Sigmoid colon (tissue), 6 donors: ENCODE measurements at regions not wholly inside any gene's neighbourhood (a gene's known extent, or its start where the extent isn't known, plus 50 kb on each side); places are given as distances from the start of the nearest gene placed in this dataset.
"Not testable (repeated sequence)": the region's sequence is repeated elsewhere in the genome, so short reads cannot be mapped to it uniquely, and the experiment has no call there.

Source experiments
- DNase-seq: peaks from one replicate; pipeline ENCODE4 v3.0.0-alpha.2; 2019
- H3K27ac ChIP-seq, 4 donors: fragments of 200-600 bp; sonication (generic); one replicate each; pipeline ENCODE4 v1.5.1; 2016 to 2019; ENCODE audit warnings: mild to moderate bottlenecking in 1 of 4
- H3K27me3 ChIP-seq, 3 donors: fragments of 200-600 bp; sonication (generic); one replicate each; pipeline ENCODE4 v1.5.1; 2019; ENCODE audit warnings: mild to moderate bottlenecking in 1 of 3
- H3K36me3 ChIP-seq, 4 donors: fragments of 200-600 bp; sonication (generic); one replicate each; pipeline ENCODE4 v1.5.1; 2016 to 2019
- H3K4me1 ChIP-seq, 4 donors: fragments of 200-600 bp; sonication (generic); one replicate each; pipeline ENCODE4 v1.5.1; 2017 to 2019
- H3K4me3 ChIP-seq, 4 donors: fragments of 200-600 bp; sonication (generic); one replicate each; pipeline ENCODE4 v1.5.1; 2017 to 2019; ENCODE audit warnings: mild to moderate bottlenecking in 2 of 4, moderate library complexity in 1 of 4
- H3K9me3 ChIP-seq, 4 donors: fragments of 200-600 bp in 3 of 4; sonication (generic) in 3 of 4; one replicate each; pipeline versions ENCODE4 v1.5.1 to v1.6.1; 2013 to 2019
- CTCF ChIP-seq, 4 experiments: fragments of 450-650 bp in 3 of 4; fragments of 200-600 bp in 1 of 4; IDR thresholded peaks; one replicate each; pipeline ENCODE4 v1.5.1; 2016 to 2019; ENCODE audit warnings: antibody characterized with exemption in 4 of 4, mild to moderate bottlenecking in 3 of 4, moderate library complexity in 2 of 4
- EP300 ChIP-seq, 4 donors: sonication (generic); formaldehyde crosslinking; IDR thresholded peaks; one replicate each; pipeline ENCODE4 v1.6.1; 2017; ENCODE audit warnings: antibody characterized with exemption in 4 of 4
- POLR2A ChIP-seq, 2 donors: fragments of 450-650 bp; IDR thresholded peaks; one replicate each; pipeline ENCODE4 v1.6.1; 2016; ENCODE audit warnings: antibody characterized with exemption in 2 of 2, mild to moderate bottlenecking in 2 of 2, moderate library complexity in 2 of 2
- POLR2AphosphoS5 ChIP-seq, 4 donors: sonication (generic); formaldehyde crosslinking; IDR thresholded peaks; one replicate each; pipeline ENCODE4 v1.6.1; 2017; ENCODE audit warnings: antibody characterized with exemption in 4 of 4
- WGBS, 2 donors: extraction: QIAGEN DNeasy Blood & Tissue Kit; methylation state at CpG; one replicate each; pipeline ENCODE4 v1.1.7; 2013; 5-methylcytosine and 5-hydroxymethylcytosine counted together
- intact Hi-C: fragments of 100-400 bp; cut with DNase I; formaldehyde crosslinking; loops from one replicate; pipeline ENCODE4 v1.15.1; 2023
- donor health status: healthy with polysubstance abuse.
- donor health status: healthy.

GRCh38 chr15:79640206-79640605, 208.1 kb downstream of the MINAR1 start:
- WGBS, 2 donors = 46 to 65% methylated on average over 3 of the region's 3 CpGs

GRCh38 chr15:79641841-79642240, 209.7 kb downstream of the MINAR1 start:
- Histone ChIP-seq H3K27ac (no peak overlapping the region), H3K36me3 (no peaks in the 10 kb centered on the region), H3K9me3 (peaks cover 0 to 3% (median 0%) of the 10 kb centered on the region in 4 donors), H3K4me1 (no peaks in the 10 kb centered on the region), H3K4me3 (no peak overlapping the region), H3K27me3 (no peaks in the 10 kb centered on the region)
- no peak for DNase-seq
- TF ChIP-seq CTCF (IDR thresholded peaks at IDR 0.05) = no peak
- intact Hi-C loops = no loop called here

More at GRCh38 chr15:79640206-79640605, 208.1 kb downstream of the MINAR1 start:
- H3K9me3 ChIP-seq = no peaks in the 10 kb centered on the region
- no peaks in the 10 kb centered on the region for H3K36me3 ChIP-seq
- H3K27ac ChIP-seq = no peak overlapping the region
- TF ChIP-seq POLR2AphosphoS5 (IDR thresholded peaks at IDR 0.05) (no peak), EP300 (IDR thresholded peaks at IDR 0.05) (no peak), POLR2A (IDR thresholded peaks at IDR 0.05) (no peak), CTCF (IDR thresholded peaks at IDR 0.05) (no peak)
- H3K4me1 ChIP-seq = no peaks in the 10 kb centered on the region
- no peak overlapping the region for H3K4me3 ChIP-seq
- H3K27me3 ChIP-seq = no peaks in the 10 kb centered on the region
- intact Hi-C loops = no loop called here
- DNase-seq = no peak

- intact Hi-C loops = no loop called here
- TF ChIP-seq EP300 (IDR thresholded peaks at IDR 0.05) (no peak), CTCF (IDR thresholded peaks at IDR 0.05) (no peak), POLR2AphosphoS5 (IDR thresholded peaks at IDR 0.05) (no peak), POLR2A (IDR thresholded peaks at IDR 0.05) (no peak)
- H3K27ac ChIP-seq = no peak overlapping the region
Observed at GRCh38 chr15:79643393-79643792, 211.3 kb downstream of the MINAR1 start.

GRCh38 chr15:79644091-79644490, 212.0 kb downstream of the MINAR1 start:
- Histone ChIP-seq H3K27ac (no peak overlapping the region), H3K36me3 (no peaks in the 10 kb centered on the region), H3K4me3 (no peak overlapping the region), H3K4me1 (no peaks in the 10 kb centered on the region), H3K9me3 (peaks cover 0 to 3% (median 0%) of the 10 kb centered on the region in 4 donors), H3K27me3 (no peaks in the 10 kb centered on the region)
- intact Hi-C loops = no loop called here
- TF ChIP-seq POLR2A (IDR thresholded peaks at IDR 0.05) = no peak
- TF ChIP-seq CTCF (IDR thresholded peaks at IDR 0.05) = no peak
- no peak for TF ChIP-seq POLR2AphosphoS5 (IDR thresholded peaks at IDR 0.05)
- no peak for TF ChIP-seq EP300 (IDR thresholded peaks at IDR 0.05)
- DNase-seq = no peak
- 54 to 70% methylated on average over 2 of the region's 2 CpGs for WGBS, 2 donors

More at GRCh38 chr15:79643393-79643792, 211.3 kb downstream of the MINAR1 start:
- H3K4me3 ChIP-seq = no peak overlapping the region
- H3K36me3 ChIP-seq = no peaks in the 10 kb centered on the region
- H3K9me3 ChIP-seq = peaks cover 0 to 3% (median 0%) of the 10 kb centered on the region in 4 donors
- no peak for DNase-seq
- no peaks in the 10 kb centered on the region for H3K4me1 ChIP-seq
- no peaks in the 10 kb centered on the region for H3K27me3 ChIP-seq

GRCh38 chr15:79652972-79653371, 220.8 kb downstream of the MINAR1 start:
- H3K36me3 ChIP-seq, intact Hi-C loops, H3K4me3 ChIP-seq, H3K4me1 ChIP-seq, H3K9me3 ChIP-seq, H3K27ac ChIP-seq, H3K27me3 ChIP-seq, DNase-seq: not testable (repeated sequence)
